ENCODE measurements at regions not wholly inside any gene's neighbourhood (a gene's known extent, or its start where the extent isn't known, plus 50 kb on each side); places are given as distances from the start of the nearest gene placed in this dataset.

DNA sequence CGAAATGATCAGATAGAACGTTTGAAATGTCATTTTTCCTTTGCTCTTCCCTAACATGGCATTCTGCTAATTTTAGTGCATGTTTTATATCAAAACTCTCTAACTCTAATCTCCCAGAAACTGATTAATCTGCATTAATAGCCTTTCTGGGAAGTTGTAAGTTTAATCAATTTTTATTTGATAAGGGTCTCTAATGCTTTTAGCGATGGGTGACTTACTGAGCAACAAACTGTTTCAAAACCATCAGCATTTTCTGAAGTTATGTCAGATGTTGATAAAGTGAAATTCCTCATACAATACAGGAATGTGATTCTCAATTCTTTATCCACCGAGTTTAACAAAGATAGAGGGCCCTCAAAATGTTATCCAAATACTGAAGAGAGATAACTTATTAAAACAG lies 431.6 kb upstream of the CXADR start:
- no peak overlapping the region for H3K4me3 ChIP-seq
- H3K4me1 ChIP-seq, result no peaks in the 10 kb centered on the region
- H3K27me3 ChIP-seq, result no peaks in the 10 kb centered on the region
- no peaks in the 10 kb centered on the region for H3K36me3 ChIP-seq
- TF ChIP-seq, protein P1, sequence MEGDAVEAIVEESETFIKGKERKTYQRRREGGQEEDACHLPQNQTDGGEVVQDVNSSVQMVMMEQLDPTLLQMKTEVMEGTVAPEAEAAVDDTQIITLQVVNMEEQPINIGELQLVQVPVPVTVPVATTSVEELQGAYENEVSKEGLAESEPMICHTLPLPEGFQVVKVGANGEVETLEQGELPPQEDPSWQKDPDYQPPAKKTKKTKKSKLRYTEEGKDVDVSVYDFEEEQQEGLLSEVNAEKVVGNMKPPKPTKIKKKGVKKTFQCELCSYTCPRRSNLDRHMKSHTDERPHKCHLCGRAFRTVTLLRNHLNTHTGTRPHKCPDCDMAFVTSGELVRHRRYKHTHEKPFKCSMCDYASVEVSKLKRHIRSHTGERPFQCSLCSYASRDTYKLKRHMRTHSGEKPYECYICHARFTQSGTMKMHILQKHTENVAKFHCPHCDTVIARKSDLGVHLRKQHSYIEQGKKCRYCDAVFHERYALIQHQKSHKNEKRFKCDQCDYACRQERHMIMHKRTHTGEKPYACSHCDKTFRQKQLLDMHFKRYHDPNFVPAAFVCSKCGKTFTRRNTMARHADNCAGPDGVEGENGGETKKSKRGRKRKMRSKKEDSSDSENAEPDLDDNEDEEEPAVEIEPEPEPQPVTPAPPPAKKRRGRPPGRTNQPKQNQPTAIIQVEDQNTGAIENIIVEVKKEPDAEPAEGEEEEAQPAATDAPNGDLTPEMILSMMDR (IDR thresholded peaks at IDR 0.05), result no peak
- DNase-seq (no peak), ATAC-seq (no peak)
- H3K27ac ChIP-seq, result no peak overlapping the region
- peaks cover 0 to 8% (median 0%) of the 10 kb centered on the region in 11 donors for H3K9me3 ChIP-seq
- WGBS, 2 donors, result 55 to 60% methylated on average over 4 of the region's 4 CpGs
- intact Hi-C loops (cut with DNase I), result loop anchor here in 1 of 10 donors (10.0 kb wide), 1 partner anchor 64 kb away; no protein-coding TSS in a partner anchor

DNA sequence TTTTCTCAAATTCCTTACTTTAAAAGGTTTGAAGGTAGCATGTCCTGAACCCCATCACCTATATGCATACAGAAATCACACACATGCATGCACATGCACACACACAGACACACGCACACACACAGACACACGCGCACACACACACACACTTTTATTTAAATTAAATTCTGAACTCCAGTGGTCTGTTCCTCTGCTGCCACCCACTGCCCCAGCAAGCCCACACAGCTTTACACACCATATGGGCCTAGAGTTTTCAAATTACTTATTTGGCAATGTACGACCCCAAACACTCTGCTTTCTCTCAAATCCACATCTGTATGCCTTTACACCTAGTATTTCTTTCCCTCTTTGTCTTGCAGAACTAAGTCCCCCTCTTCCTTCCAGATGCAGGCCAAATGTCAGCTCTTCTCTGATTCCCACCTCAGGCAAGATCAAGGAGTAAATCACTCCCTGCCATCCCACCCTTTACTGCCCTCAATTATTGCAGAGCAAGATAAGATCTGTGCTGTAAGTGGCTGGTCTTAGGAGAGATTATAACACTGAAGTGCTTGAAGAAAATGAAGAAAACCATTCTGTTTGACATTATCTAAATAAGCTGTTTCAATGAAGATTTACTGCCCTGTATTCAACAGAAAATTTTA lies 429.9 kb upstream of the CXADR start:
- Histone ChIP-seq H3K36me3 (no peaks in the 10 kb centered on the region), H3K4me3 (no peak overlapping the region), H3K4me1 (no peaks in the 10 kb centered on the region), H3K27ac (no peak overlapping the region), H3K9me3 (peaks cover 0 to 8% (median 0%) of the 10 kb centered on the region in 11 donors), H3K27me3 (no peaks in the 10 kb centered on the region)
- ATAC-seq (no peak), DNase-seq (no peak)
- intact Hi-C loops (cut with DNase I), result loop anchor here in 1 of 10 donors (10.0 kb wide), 1 partner anchor 62 kb away; no protein-coding TSS in a partner anchor
- TF ChIP-seq, protein P1 (IDR thresholded peaks at IDR 0.05), result no peak
- 78 to 83% methylated on average over 4 of the region's 4 CpGs for WGBS, 2 donors

DNA sequence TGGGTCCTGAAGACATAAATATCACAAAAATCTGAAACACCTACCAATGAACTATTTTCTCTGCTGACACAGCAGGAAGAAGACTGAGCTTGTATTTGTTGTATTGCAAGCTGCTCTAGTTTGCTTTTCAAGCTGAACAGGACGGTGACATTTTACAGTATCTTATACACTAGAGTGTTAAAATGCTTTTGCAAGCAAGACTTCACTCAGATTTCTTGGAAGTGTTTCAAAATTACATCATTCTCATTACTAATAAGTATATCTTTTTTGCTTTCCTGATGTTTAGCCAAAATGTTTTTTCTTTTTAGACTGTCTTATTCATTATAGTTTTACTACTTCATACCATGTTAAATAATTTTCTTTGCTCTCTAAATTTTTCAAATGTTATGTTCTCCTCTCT lies 427.1 kb upstream of the CXADR start:
- intact Hi-C loops (cut with DNase I), result loop anchor here in 1 of 10 donors (10.0 kb wide), 1 partner anchor 59 kb away; no protein-coding TSS in a partner anchor
- WGBS, 2 donors, result 37 to 43% methylated on average over 1 of the region's 1 CpG
- Histone ChIP-seq H3K4me1 (no peaks in the 10 kb centered on the region), H3K27ac (no peak overlapping the region), H3K9me3 (peaks cover 0 to 17% (median 0%) of the 10 kb centered on the region in 11 donors), H3K36me3 (no peaks in the 10 kb centered on the region), H3K4me3 (no peak overlapping the region), H3K27me3 (no peaks in the 10 kb centered on the region)
- ATAC-seq (no peak), DNase-seq (no peak)
- TF ChIP-seq, protein P1 (IDR thresholded peaks at IDR 0.05), result no peak

DNA sequence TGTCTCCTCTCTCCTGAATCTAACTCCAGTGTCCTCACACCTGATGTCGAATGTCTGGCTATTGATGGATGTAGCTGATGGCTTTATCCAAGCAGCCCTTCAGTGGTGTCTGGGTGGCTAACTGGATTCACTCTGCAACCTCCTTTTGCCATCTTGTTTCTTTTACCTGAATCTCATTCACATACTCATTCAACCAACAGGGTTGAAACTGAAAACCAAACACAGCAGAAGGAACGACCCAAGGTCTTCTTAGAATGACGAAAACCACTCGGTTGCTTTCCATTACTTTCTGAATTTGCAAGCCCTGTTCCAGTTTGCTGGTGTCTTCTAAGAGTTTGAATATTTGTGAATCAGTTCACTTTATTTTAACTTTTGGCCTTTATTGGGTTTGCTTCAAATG lies 424.3 kb upstream of the CXADR start:
- 86 to 88% methylated on average over 4 of the region's 4 CpGs for WGBS, 2 donors
- ATAC-seq (no peak), DNase-seq (no peak)
- Histone ChIP-seq H3K27ac (no peak overlapping the region), H3K4me3 (no peak overlapping the region), H3K4me1 (no peaks in the 10 kb centered on the region), H3K36me3 (no peaks in the 10 kb centered on the region), H3K9me3 (peaks cover 0 to 17% (median 0%) of the 10 kb centered on the region in 11 donors), H3K27me3 (no peaks in the 10 kb centered on the region)
- TF ChIP-seq, protein P1 (IDR thresholded peaks at IDR 0.05), result no peak
- intact Hi-C loops (cut with DNase I), result loop anchor here in 1 of 10 donors (10.0 kb wide), 1 partner anchor 56 kb away; no protein-coding TSS in a partner anchor
